GM12874 (cell line): ENCODE measurements at regions not wholly inside any gene's neighbourhood (a gene's known extent, or its start where the extent isn't known, plus 50 kb on each side); places are given as distances from the start of the nearest gene placed in this dataset.

ENCODE experiments used
- TF ChIP-seq, protein P1 (sequence below): IDR thresholded peaks from 2 replicates; pipeline ENCODE4 v1.5.1; 2011; ENCODE audit warnings: low read depth, mild to moderate bottlenecking, control low read depth, low read length, moderate library complexity; ENCODE audit not compliant: insufficient read depth

DNA sequence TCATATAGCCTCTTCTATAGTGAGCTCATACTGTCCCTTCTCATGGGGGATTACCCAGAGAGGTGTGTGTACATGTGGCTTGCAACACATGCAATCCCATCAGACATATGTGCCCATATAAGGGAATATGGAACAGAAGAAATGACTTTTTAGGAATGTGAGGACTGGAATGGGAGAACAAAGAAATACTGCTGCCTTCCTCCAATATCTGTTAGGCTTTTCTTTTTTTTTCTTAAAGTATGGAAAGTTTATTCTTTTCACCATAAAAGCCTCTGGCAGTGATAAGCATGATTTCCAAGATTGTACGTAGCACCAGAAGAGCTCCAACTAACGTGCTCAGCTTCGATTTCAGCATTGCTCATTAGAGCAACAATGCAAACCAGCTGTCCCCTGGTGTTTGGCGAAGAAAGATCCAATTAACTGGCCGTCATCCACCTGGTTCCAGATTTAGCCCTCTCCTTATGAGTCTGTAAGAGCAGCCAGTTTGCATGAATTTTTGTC, 113.6 kb downstream of the ADCYAP1 start:
- TF ChIP-seq, protein P1, sequence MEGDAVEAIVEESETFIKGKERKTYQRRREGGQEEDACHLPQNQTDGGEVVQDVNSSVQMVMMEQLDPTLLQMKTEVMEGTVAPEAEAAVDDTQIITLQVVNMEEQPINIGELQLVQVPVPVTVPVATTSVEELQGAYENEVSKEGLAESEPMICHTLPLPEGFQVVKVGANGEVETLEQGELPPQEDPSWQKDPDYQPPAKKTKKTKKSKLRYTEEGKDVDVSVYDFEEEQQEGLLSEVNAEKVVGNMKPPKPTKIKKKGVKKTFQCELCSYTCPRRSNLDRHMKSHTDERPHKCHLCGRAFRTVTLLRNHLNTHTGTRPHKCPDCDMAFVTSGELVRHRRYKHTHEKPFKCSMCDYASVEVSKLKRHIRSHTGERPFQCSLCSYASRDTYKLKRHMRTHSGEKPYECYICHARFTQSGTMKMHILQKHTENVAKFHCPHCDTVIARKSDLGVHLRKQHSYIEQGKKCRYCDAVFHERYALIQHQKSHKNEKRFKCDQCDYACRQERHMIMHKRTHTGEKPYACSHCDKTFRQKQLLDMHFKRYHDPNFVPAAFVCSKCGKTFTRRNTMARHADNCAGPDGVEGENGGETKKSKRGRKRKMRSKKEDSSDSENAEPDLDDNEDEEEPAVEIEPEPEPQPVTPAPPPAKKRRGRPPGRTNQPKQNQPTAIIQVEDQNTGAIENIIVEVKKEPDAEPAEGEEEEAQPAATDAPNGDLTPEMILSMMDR: no peak

DNA sequence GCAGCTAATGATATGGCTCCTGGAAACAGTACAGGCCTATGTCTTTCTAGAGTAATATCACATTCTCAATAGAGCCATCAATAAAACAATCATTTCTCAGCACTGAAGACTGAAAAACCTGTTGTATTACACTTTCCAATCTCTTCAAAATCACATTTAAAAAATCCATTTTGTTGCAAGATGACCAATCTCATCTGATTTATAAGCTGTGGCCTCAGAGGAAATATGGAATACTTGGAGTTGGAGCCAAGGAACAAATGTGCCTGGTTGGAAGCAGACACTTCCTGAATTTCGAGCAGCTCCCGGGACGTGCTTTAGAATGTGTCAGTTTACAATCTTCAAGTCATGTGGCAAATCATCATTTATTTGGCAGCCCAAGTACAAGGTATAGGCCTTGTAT, 114.5 kb downstream of the ADCYAP1 start:
- TF ChIP-seq, protein P1: no peak

DNA sequence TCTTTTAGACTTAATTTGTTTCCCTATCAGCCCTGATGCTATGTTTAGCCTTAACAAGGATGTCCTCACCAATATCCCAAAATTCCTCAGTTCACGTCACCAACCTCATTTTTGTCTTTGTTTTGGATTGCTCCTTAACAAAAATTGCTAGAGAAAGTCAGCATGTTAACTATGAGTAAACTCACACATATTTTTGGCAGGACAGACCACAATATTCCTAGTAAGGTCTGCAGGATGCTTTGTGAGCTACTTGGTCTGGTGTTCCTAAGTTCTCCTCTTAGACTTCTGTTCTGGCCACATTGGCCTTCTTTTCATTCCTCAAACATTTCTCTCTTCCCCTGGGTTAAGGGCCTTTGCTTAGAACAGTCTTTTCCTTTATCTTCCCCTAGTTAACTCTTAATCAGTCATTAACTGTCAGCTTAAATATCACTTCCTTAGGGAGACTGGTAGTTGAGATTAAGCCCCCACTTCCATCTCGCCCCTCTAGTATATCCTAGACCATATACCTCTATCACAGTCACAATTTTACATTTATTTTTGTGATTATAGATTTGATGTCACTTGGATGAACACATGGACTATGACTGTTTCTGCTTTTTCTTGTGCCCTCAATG, 116.2 kb downstream of the ADCYAP1 start:
- TF ChIP-seq, protein P1: no peak

- TF ChIP-seq, protein P1: no peak
Observed at GRCh38 chr18:1026930-1027329, 122.3 kb downstream of the ADCYAP1 start.

GRCh38 chr18:1034971-1035370, 130.3 kb downstream of the ADCYAP1 start:
- TF ChIP-seq, protein P1: no peak

- TF ChIP-seq, protein P1: no peak
Observed at GRCh38 chr18:1036926-1037325, 132.3 kb downstream of the ADCYAP1 start.

DNA sequence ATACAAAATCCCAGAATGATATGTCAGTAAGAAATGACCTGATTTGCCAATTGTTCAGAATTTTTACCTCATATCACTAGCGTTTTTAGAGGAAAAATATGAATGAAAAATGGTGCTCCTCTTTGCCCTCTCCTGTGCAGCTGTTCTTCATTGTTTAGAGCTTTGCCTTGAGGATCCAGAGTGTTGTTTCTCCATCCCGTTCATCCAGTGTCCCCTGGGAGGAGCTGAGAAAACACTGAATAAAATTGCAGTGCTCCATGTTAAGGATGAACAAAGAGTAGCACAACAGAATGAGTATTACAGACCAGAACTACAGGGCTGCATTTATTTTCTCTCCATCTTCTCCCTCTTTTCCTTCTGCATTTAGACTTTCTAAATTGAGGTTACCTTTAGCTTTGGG, 133.1 kb downstream of the ADCYAP1 start:
- TF ChIP-seq, protein P1: no peak

DNA sequence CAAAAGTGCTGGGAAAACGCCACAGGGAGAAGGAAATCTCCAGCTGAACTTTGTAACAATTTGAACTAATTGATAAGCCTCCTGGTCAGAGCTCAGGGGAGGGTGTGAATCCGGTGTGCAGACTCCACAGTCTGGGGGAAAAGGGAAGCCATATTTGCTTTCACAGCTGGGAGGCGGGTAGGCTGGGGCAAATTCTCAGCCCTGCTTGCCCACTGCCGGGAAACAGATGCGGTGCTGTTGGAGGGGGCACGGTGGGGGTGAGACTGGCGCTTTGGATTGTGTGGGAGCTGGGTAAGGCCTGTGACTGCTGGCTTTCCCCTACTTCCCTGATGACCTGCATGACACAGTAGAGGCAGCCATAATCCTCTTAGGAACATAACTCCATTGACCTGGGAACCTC, 134.8 kb downstream of the ADCYAP1 start:
- TF ChIP-seq, protein P1: no peak
